SK-N-SH treated with all-trans-retinoic acid at 6 μM for 48 hours (cell line): ENCODE measurements at regions not wholly inside any gene's neighbourhood (a gene's known extent, or its start where the extent isn't known, plus 50 kb on each side); places are given as distances from the start of the nearest gene placed in this dataset.

Source experiments
- ATAC-seq: fragments of 200-7000 bp; cut with Tn5 transposase; 3 replicates; pipeline ENCODE4 v1.9.1; 2020; ENCODE audit warnings: mild to moderate bottlenecking, moderate library complexity
- ARNTL ChIP-seq: fragments of 450-650 bp; formaldehyde crosslinking; IDR thresholded peaks from 2 replicates; pipeline ENCODE4 v1.5.0; 2020; ENCODE audit warnings: low read depth, mild to moderate bottlenecking, moderate library complexity, borderline replicate concordance
- CSDC2 ChIP-seq: fragments of 250-450 bp; sonication (Bioruptor Pico); IDR thresholded peaks from 2 replicates; pipeline ENCODE4 v1.5.0; 2020; ENCODE audit warnings: mild to moderate bottlenecking, moderate library complexity
- ESRRG ChIP-seq: fragments of 250-450 bp; sonication (Bioruptor Pico); IDR thresholded peaks from 2 replicates; pipeline ENCODE4 v1.6.1; 2021; ENCODE audit warnings: mild to moderate bottlenecking
- GLIS3 ChIP-seq: fragments of 250-450 bp; sonication (Bioruptor Pico); IDR thresholded peaks from 2 replicates; pipeline ENCODE4 v1.5.0; 2020; ENCODE audit warnings: mild to moderate bottlenecking, moderate library complexity
- ISL1 ChIP-seq: fragments of 250-450 bp; sonication (Bioruptor Pico); IDR thresholded peaks from 2 replicates; pipeline ENCODE4 v2.1.2; 2022; ENCODE audit warnings: mild to moderate bottlenecking, moderate library complexity
- OSR1 ChIP-seq: fragments of 250-450 bp; sonication (Bioruptor Pico); IDR thresholded peaks from 2 replicates; pipeline ENCODE4 v1.8.0; 2022; ENCODE audit warnings: moderate library complexity, mild to moderate bottlenecking, inconsistent platforms
- PATZ1 ChIP-seq: fragments of 250-450 bp; sonication (Bioruptor Pico); IDR thresholded peaks from 2 replicates; pipeline ENCODE4 v1.8.0; 2020; ENCODE audit warnings: mild to moderate bottlenecking, moderate library complexity, borderline replicate concordance
- PPARA ChIP-seq: fragments of 250-450 bp; sonication (Bioruptor Pico); IDR thresholded peaks from 2 replicates; pipeline ENCODE4 v1.5.0; 2020; ENCODE audit warnings: mild to moderate bottlenecking, borderline replicate concordance
- RARB ChIP-seq: fragments of 250-450 bp; sonication (Bioruptor Pico); IDR thresholded peaks from 2 replicates; pipeline ENCODE4 v1.8.0; 2021; ENCODE audit warnings: mild to moderate bottlenecking, moderate library complexity
- SNAI2 ChIP-seq: fragments of 250-450 bp; sonication (Bioruptor Pico); IDR thresholded peaks from 2 replicates; pipeline ENCODE4 v1.5.0; 2020; ENCODE audit warnings: mild to moderate bottlenecking, moderate library complexity
- TCF4 ChIP-seq: fragments of 250-450 bp; sonication (Bioruptor Pico); IDR thresholded peaks from 2 replicates; pipeline ENCODE4 v1.8.0; 2021; ENCODE audit warnings: mild to moderate bottlenecking, moderate library complexity, borderline replicate concordance
- TOX ChIP-seq: fragments of 250-450 bp; sonication (Bioruptor Pico); IDR thresholded peaks from 2 replicates; pipeline ENCODE4 v1.8.0; 2021; ENCODE audit warnings: mild to moderate bottlenecking, moderate library complexity, borderline replicate concordance
- ZC3H10 ChIP-seq: fragments of 250-450 bp; sonication (Bioruptor Pico); IDR thresholded peaks from 2 replicates; pipeline ENCODE4 v1.5.1; 2021; ENCODE audit warnings: mild to moderate bottlenecking, moderate library complexity
- ZFP3 ChIP-seq: fragments of 250-450 bp; sonication (Bioruptor Pico); IDR thresholded peaks from 2 replicates; pipeline ENCODE4 v1.5.0; 2020; ENCODE audit warnings: mild to moderate bottlenecking, moderate library complexity
- ZFP30 ChIP-seq: fragments of 450-650 bp; formaldehyde crosslinking; IDR thresholded peaks from 2 replicates; pipeline ENCODE4 v1.5.0; 2022; ENCODE audit warnings: mild to moderate bottlenecking, moderate library complexity
- ZNF565 ChIP-seq: fragments of 450-650 bp; formaldehyde crosslinking; conservative IDR thresholded peaks from 2 replicates; pipeline ENCODE4 v1.5.0; 2020; ENCODE audit warnings: low read depth, mild to moderate bottlenecking, moderate library complexity
- ZNF70 ChIP-seq: fragments of 450-650 bp; formaldehyde crosslinking; IDR thresholded peaks from 2 replicates; pipeline ENCODE4 v1.5.0; 2020; ENCODE audit warnings: mild to moderate bottlenecking, moderate library complexity
- TF ChIP-seq, protein P1 (sequence below): fragments of 250-450 bp; sonication (Bioruptor Pico); IDR thresholded peaks from 2 replicates; pipeline ENCODE4 v1.5.0; 2020; ENCODE audit warnings: mild to moderate bottlenecking, moderate library complexity
- TF ChIP-seq, protein P2 (sequence below): fragments of 250-450 bp; sonication (Bioruptor Pico); IDR thresholded peaks from 2 replicates; pipeline ENCODE4 v1.5.1; 2021; ENCODE audit warnings: mild to moderate bottlenecking, moderate library complexity
- TF ChIP-seq, protein P3 (sequence below): fragments of 250-450 bp; sonication (Bioruptor Pico); IDR thresholded peaks from 2 replicates; pipeline ENCODE4 v1.8.0; 2021; ENCODE audit warnings: low read depth, mild to moderate bottlenecking, moderate library complexity, borderline replicate concordance

- TF ChIP-seq, protein P1, sequence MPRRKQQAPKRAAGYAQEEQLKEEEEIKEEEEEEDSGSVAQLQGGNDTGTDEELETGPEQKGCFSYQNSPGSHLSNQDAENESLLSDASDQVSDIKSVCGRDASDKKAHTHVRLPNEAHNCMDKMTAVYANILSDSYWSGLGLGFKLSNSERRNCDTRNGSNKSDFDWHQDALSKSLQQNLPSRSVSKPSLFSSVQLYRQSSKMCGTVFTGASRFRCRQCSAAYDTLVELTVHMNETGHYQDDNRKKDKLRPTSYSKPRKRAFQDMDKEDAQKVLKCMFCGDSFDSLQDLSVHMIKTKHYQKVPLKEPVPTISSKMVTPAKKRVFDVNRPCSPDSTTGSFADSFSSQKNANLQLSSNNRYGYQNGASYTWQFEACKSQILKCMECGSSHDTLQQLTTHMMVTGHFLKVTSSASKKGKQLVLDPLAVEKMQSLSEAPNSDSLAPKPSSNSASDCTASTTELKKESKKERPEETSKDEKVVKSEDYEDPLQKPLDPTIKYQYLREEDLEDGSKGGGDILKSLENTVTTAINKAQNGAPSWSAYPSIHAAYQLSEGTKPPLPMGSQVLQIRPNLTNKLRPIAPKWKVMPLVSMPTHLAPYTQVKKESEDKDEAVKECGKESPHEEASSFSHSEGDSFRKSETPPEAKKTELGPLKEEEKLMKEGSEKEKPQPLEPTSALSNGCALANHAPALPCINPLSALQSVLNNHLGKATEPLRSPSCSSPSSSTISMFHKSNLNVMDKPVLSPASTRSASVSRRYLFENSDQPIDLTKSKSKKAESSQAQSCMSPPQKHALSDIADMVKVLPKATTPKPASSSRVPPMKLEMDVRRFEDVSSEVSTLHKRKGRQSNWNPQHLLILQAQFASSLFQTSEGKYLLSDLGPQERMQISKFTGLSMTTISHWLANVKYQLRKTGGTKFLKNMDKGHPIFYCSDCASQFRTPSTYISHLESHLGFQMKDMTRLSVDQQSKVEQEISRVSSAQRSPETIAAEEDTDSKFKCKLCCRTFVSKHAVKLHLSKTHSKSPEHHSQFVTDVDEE (CRISPR knock-in tag), result no peak
- TF ChIP-seq ZC3H10 (no peak), GLIS3 (CRISPR knock-in tag) (no peak), ISL1 (no peak), ZNF70 (CRISPR knock-in tag) (no peak), OSR1 (CRISPR knock-in tag) (no peak), TOX (CRISPR knock-in tag) (no peak), TCF4 (CRISPR knock-in tag) (no peak), CSDC2 (CRISPR knock-in tag) (no peak)
- TF ChIP-seq, protein P2, sequence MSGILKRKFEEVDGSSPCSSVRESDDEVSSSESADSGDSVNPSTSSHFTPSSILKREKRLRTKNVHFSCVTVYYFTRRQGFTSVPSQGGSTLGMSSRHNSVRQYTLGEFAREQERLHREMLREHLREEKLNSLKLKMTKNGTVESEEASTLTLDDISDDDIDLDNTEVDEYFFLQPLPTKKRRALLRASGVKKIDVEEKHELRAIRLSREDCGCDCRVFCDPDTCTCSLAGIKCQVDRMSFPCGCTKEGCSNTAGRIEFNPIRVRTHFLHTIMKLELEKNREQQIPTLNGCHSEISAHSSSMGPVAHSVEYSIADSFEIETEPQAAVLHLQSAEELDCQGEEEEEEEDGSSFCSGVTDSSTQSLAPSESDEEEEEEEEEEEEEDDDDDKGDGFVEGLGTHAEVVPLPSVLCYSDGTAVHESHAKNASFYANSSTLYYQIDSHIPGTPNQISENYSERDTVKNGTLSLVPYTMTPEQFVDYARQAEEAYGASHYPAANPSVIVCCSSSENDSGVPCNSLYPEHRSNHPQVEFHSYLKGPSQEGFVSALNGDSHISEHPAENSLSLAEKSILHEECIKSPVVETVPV (CRISPR knock-in tag), result no peak
These were observed 57.0 kb upstream of the LIFR start (continued) for GRCh38 chr5:38613490-38613889.

DNA sequence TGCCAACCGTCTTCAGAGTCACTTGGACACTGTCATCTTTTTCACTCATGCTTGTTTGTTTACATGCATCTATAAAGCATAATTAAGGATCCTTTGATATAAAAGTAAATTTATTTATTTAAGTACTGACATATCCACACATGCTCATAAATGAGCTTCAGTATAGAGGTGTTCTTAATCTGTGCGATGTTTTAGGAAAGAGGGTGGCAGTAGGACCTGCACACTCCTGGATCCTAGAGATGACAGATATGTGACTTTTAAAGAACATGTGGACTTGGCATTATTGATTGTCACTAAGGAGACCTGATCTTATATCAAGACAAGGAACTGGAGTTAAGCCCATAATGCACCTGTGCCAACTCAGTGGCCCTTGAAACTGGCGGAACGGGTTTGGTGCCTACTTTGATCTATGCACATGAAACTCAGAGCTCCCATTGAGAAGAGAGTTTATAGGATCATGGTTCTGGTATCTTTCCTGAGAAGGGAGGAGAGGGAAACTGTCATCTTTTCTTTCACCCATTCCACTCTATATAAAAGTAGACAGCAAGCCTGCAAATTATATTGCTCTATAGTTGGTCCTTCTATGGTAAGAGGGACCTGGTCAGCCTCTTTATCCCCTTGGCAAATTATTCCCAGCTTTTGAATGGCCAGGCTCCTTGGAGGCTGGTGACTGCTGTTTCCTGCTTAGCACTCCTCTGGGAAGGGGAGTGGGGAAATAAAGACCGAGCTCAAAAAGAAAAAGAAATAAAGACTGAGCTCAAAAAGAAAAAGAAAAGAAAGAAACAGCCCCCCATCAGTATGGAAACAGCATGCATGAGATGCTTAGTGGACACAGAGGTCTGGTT lies 57.8 kb upstream of the LIFR start:
- TF ChIP-seq CSDC2 (CRISPR knock-in tag) (no peak), RARB (no peak), ISL1 (no peak), PPARA (CRISPR knock-in tag) (no peak)
- ATAC-seq, result no peak

GRCh38 chr5:38615042-38615441 lies 58.6 kb upstream of the LIFR start:
- no peak for ATAC-seq
- TF ChIP-seq PATZ1, result no peak
- TF ChIP-seq ISL1, result no peak
- TF ChIP-seq, protein P2 (CRISPR knock-in tag), result no peak
- TF ChIP-seq ARNTL (CRISPR knock-in tag), result no peak
- no peak for TF ChIP-seq ZNF70 (CRISPR knock-in tag)
- no peak for TF ChIP-seq TCF4 (CRISPR knock-in tag)
- TF ChIP-seq, protein P3, sequence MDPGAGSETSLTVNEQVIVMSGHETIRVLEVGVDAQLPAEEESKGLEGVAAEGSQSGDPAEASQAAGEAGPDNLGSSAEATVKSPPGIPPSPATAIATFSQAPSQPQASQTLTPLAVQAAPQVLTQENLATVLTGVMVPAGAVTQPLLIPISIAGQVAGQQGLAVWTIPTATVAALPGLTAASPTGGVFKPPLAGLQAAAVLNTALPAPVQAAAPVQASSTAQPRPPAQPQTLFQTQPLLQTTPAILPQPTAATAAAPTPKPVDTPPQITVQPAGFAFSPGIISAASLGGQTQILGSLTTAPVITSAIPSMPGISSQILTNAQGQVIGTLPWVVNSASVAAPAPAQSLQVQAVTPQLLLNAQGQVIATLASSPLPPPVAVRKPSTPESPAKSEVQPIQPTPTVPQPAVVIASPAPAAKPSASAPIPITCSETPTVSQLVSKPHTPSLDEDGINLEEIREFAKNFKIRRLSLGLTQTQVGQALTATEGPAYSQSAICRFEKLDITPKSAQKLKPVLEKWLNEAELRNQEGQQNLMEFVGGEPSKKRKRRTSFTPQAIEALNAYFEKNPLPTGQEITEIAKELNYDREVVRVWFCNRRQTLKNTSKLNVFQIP (CRISPR knock-in tag), result no peak
- TF ChIP-seq ZFP3 (CRISPR knock-in tag), result no peak
- no peak for TF ChIP-seq TOX (CRISPR knock-in tag)
- TF ChIP-seq RARB, result no peak
- TF ChIP-seq ZFP30 (CRISPR knock-in tag), result no peak
- TF ChIP-seq SNAI2 (CRISPR knock-in tag), result no peak

DNA sequence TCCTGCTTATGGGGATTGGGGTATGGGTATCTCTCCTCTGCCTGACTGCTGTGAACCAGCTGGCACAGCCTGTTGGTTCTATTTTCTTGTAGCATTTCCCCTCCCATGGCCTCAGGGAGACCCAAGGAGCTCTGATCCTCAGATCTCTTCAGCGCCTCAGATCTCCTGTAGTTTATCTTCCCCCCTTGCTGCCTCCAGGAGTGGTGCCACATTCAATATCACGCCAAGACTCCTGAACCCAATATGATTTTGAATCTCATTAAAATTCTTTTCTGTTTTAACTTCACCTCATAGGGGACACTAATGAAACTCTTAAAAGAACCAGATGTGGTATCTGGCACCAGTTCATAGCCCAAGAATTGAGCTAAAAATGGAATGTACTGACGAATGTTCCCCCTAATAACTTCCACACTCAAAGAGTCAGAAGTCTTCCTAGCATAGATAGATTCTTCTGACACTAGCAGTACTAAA lies 59.6 kb upstream of the LIFR start:
- ATAC-seq, result peak; percentile 95
- TF ChIP-seq ZNF565 (CRISPR knock-in tag), result no peak
- TF ChIP-seq ISL1, result peak; percentile 70
- no peak for TF ChIP-seq OSR1 (CRISPR knock-in tag)
- TF ChIP-seq, protein P3 (CRISPR knock-in tag), result no peak
- no peak for TF ChIP-seq ESRRG (CRISPR knock-in tag)
- no peak for TF ChIP-seq ZFP3 (CRISPR knock-in tag)
- TF ChIP-seq PATZ1, result no peak
- TF ChIP-seq ARNTL (CRISPR knock-in tag), result no peak
- peak; percentile 65; the same call in 1 of the 2 replicates for TF ChIP-seq TCF4 (CRISPR knock-in tag)
- no peak for TF ChIP-seq TOX (CRISPR knock-in tag)
- TF ChIP-seq, all 23 proteins: peak for 2
